NOMO-1 (cell line): ENCODE measurements at regions not wholly inside any gene's neighbourhood (a gene's known extent, or its start where the extent isn't known, plus 50 kb on each side); places are given as distances from the start of the nearest gene placed in this dataset.

ENCODE experiments used
- DNase-seq, 2 experiments: peaks; one replicate each; lab custom pipeline; 2025; ENCODE audit not compliant: unreplicated experiment in 2 of 2; lab: John Stamatoyannopoulos, UW

GRCh38 chr2:128564131-128564530 lies 245.5 kb upstream of the HS6ST1 start:
- DNase-seq: no peak

- no peak for DNase-seq
Observed at GRCh38 chr2:128564551-128564950, 245.9 kb upstream of the HS6ST1 start.

GRCh38 chr2:128565441-128565840 lies 246.8 kb upstream of the HS6ST1 start:
- no peak for DNase-seq

- DNase-seq: no peak
Observed at GRCh38 chr2:128566671-128567070, 248.0 kb upstream of the HS6ST1 start.

- DNase-seq: no peak
Observed at GRCh38 chr2:128568106-128568505, 249.4 kb upstream of the HS6ST1 start.

- no peak for DNase-seq
Observed at GRCh38 chr2:128573116-128573515, 254.4 kb upstream of the HS6ST1 start.

GRCh38 chr2:128573531-128573930 lies 254.9 kb upstream of the HS6ST1 start:
- DNase-seq: no peak

- no peak for DNase-seq
Observed at GRCh38 chr2:128577141-128577930, 258.7 kb upstream of the HS6ST1 start.

GRCh38 chr2:128578406-128579390 lies 260.0 kb upstream of the HS6ST1 start:
- DNase-seq: no peak

- DNase-seq: no peak
Observed at GRCh38 chr2:128579825-128580224, 261.2 kb upstream of the HS6ST1 start.

GRCh38 chr2:128580988-128581848 lies 262.6 kb upstream of the HS6ST1 start:
- DNase-seq: no peak

- DNase-seq: no peak
Observed at GRCh38 chr2:128581849-128582244, 263.2 kb upstream of the HS6ST1 start.

- no peak for DNase-seq
Observed at GRCh38 chr2:128584296-128584890, 265.7 kb upstream of the HS6ST1 start.

GRCh38 chr2:128585706-128586105 lies 267.0 kb upstream of the HS6ST1 start:
- DNase-seq: no peak

- DNase-seq: no peak
Observed at GRCh38 chr2:128589681-128590080, 271.0 kb upstream of the HS6ST1 start.

- no peak for DNase-seq
Observed at GRCh38 chr2:128590309-128591021, 271.8 kb upstream of the HS6ST1 start.

- DNase-seq: no peak
Observed at GRCh38 chr2:128591022-128591860, 272.6 kb upstream of the HS6ST1 start.

GRCh38 chr2:128591861-128592822 lies 273.5 kb upstream of the HS6ST1 start:
- DNase-seq: no peak
